LoVo (cell line): ENCODE measurements at regions not wholly inside any gene's neighbourhood (a gene's known extent, or its start where the extent isn't known, plus 50 kb on each side); places are given as distances from the start of the nearest gene placed in this dataset.

ENCODE experiments used
- DNase-seq: peaks from one replicate; pipeline ENCODE4 v3.0.0-alpha.2; 2016; ENCODE audit warnings: low spot score

GRCh38 chr1:218771931-218772330 lies 401.7 kb upstream of the LYPLAL1 start:
- DNase-seq = no peak

DNA sequence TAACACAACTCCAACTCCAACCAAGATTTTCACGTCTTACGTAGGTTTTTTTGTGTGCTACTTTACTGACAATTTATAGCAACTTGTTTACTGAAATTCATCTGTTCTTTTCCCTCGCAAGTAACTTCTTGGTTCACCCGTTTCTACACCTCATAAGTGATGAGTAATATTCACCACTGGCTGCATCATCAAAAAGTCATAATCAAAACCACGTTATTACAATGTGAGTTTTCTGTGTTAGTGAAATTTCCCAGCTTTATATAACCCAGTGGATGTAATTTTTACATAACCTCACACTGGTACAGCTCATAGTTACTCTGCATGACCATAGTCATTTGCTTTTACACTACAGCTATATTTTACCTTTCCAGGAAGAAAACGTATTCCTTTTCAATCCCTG lies 401.1 kb upstream of the LYPLAL1 start:
- DNase-seq = no peak

GRCh38 chr1:218775501-218776021 lies 398.1 kb upstream of the LYPLAL1 start:
- DNase-seq = no peak

GRCh38 chr1:218778257-218779126 lies 395.2 kb upstream of the LYPLAL1 start:
- no peak for DNase-seq

DNA sequence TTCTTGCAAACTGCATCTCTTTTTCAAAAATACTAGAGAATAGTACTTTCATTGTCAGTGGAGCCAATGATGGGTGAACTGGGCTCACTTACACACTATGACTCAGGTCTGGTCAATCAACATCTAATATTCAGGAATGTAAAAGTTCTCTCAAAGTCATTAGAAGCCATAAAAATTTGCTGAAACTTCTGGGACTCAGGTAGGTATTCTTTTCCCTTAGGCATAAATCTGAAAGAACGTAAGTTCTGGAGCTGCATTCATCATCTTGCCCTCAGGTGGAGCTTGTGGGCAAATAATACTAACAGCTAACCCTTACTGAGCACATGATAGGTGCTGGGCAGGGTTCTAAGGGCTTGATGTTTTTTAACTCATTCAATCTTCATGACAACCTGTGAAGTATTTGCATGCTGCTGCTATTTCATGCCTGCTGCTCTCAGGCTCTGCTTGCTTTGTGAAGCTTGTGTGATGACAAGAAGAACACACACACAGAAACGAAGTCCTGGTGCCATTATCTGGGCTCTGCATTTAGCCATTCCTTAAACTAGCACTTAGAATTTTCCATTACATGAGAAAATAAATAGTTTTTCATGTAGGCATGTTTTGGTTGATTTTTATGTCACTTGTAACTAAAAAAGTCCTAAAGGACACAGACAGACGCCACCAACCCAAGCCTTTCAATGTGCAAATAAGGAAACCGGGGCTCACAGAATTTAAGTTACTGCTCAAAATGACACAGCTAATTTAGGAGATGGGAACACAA lies 394.2 kb upstream of the LYPLAL1 start:
- no peak for DNase-seq

GRCh38 chr1:218783131-218783530 lies 390.5 kb upstream of the LYPLAL1 start:
- DNase-seq = no peak

- DNase-seq = no peak
Measured at GRCh38 chr1:218783916-218784315, 389.8 kb upstream of the LYPLAL1 start.

DNA sequence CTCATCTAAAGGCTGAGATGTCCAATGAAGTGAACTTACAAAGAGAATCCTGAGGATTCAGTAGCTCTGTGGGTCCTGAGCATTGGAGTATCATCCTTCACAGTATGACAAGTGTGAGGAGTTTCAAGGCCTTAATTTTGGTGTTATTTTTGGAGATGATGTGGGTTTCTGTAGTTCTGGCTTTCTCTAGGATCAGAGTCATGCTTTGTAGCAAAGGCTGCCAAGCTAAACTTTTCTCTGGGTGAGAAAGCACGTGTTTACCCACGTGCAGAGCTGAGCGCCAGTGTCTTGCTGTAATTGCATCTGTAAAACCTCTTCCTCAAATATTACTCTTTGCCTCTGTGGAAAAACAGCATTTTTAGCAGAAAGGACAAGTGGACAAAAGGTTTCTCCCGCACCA lies 387.8 kb upstream of the LYPLAL1 start:
- DNase-seq = no peak

GRCh38 chr1:218787826-218788225 lies 385.9 kb upstream of the LYPLAL1 start:
- no peak for DNase-seq

DNA sequence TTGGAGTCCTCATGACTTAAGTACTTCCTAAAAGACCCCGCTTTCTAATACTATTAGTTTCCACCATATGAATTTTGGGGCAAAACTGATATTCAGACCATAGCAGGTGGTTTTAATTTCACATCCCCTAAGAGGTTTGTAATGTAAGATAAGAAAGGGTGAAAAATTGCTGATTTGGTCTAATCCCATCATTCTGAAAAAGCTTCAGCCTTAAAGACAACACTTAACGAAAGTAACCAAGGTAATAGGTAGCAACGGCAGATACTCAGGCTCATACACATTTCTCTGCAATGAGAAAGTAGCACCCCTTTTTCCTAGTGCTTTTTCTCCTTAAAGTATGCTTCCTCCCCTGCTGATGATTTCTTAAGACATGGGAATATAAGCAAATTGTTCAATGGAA lies 376.9 kb upstream of the LYPLAL1 start:
- DNase-seq = no peak

DNA sequence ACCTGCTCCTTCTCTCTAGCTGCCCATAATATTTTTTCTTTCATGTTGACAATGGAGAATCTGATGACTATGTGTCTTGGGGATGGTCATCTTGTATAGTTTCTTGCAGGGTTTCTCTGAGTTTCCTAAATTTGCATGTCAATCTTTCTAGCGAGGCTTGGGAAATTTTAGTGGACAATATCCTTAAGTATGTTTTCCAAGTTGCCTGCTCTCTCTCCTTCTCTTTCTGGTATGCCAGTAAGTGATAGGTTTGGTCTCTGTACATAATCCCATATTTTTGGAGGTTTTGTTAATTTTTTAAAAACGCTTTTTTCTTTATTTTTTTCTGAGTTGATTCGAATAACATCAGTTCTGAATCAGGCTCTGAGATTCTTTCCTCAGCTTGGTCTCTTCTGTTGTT lies 370.9 kb upstream of the LYPLAL1 start:
- no peak for DNase-seq

GRCh38 chr1:218803351-218803997 lies 370.2 kb upstream of the LYPLAL1 start:
- DNase-seq = no peak

DNA sequence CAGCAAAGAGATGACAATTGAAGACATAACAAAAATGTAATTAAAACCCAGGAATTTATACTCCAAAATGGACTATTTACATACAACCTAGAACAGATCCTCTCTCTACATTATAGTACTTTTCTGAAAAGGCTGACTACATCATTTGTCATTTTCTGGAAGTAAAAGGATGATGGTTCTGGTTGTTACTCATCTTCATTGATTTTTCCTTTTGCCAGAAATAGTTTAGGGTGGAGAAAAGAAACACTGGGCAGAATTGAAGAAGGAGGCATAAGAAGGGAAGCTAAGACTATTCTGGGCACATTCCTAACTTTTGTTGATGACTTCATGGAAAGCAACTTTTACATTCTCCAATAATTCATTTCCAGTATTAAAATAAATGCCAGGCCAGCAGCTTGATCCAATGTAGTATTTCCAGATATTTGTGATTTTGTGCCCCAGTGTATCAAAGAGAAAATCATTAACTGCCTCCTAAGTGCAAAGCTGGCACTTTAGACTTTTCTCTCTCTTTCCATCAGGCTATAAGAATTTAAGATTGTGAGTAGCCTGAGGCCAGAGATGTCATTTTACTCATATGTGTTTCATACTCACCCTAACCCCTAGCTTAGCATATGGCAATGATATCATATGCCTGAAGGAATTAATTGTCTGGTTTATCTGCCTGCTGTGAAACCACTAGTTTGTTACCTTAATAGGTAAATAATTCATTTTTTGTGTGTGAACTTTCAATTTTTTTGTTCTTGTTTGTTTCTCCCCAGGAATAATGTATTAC lies 369.5 kb upstream of the LYPLAL1 start:
- no peak for DNase-seq

GRCh38 chr1:218809061-218809460 lies 364.6 kb upstream of the LYPLAL1 start:
- DNase-seq = no peak

DNA sequence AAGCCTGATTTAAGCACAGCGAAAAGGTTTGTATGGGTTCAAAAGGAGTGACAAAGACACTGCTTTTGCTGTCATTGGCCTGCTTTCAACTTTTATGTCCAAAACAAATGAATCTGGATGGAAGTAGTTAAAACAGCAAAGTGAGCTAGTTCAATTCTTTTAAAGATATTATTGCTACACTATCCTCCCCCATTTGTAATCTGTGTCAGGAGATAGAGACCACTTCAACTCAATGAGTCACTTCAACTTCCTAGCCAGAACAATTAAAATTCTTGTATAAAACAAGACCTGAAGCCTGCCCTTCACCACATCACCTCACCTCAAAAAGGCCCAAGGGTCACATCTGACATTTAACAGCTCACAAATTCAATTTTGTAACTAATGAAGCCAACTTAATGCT lies 364.1 kb upstream of the LYPLAL1 start:
- DNase-seq = peak; percentile 23

DNA sequence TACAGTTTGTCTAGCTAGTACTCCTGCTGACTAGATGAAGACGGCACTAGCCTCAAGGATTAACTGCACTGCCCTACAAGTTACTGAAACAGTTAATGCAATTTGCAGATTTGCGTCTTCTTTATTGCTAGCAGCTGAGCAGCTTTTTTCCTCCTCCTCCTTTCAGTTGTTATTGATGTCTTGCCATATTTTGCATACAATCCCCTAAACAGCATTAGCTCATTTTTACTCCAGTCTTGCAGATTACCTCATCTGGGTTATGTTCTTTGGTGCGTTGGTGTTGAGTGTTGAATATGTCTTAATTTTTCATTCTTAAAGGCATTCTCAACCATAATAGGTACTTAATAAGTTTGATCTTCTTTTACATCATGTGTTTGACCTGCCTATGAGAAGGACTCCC lies 363.4 kb upstream of the LYPLAL1 start:
- no peak for DNase-seq

- DNase-seq = no peak
Measured at GRCh38 chr1:218811497-218811896, 362.2 kb upstream of the LYPLAL1 start.

DNA sequence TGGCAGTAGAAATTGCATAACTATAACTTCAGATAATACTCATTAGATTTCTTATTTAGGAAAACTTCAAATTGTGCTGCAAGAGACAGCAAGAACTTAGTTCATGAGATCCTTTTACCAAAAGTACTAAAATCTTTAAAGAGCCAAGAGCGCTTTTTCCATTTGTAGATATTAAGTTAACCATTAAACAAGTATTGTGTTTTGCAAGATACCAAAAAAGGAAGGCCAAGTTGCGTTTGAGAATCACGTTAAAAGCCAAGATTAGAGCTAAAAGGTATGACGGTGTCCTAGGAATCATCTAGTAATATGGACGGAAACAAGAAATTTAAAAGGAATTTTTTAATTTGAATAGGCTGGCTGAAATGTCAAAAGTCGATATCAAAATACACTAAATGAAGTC lies 361.3 kb upstream of the LYPLAL1 start:
- DNase-seq = no peak

DNA sequence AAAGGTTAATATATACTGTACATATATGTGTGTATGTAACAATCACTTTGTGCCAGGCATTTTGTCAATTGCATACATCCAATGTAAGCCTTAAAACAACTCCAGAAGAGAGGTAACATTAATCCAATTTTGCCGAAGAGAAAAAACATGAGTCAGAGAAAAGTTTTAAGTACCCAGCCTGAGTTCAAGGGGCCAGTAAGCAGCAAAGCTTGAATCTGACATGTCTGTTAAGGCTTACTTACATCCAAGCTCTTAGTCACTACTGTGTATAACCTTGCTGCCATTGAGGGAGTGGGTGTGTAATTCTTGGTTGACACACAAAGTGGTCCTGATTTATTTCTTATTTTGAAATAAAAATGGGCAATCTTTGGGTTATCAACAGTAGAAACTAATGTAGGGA lies 360.4 kb upstream of the LYPLAL1 start:
- no peak for DNase-seq

- no peak for DNase-seq
Measured at GRCh38 chr1:218815076-218815475, 358.6 kb upstream of the LYPLAL1 start.

- DNase-seq = no peak
Measured at GRCh38 chr1:218817071-218817470, 356.6 kb upstream of the LYPLAL1 start.
